Trophoblast cell (in vitro differentiated cells and primary cell): ENCODE measurements at regions not wholly inside any gene's neighbourhood (a gene's known extent, or its start where the extent isn't known, plus 50 kb on each side); places are given as distances from the start of the nearest gene placed in this dataset.
"Not testable (repeated sequence)": the region's sequence is repeated elsewhere in the genome, so short reads cannot be mapped to it uniquely, and the experiment has no call there.

ENCODE experiments used
- DNase-seq, 2 donors: peaks; one replicate each; pipeline ENCODE4 v3.0.0-alpha.2; 2016
- H2AFZ ChIP-seq: 2 replicates; pipeline ENCODE4 v1.6.1; 2013; ENCODE audit warnings: low read length, moderate library complexity, mild to moderate bottlenecking; ENCODE audit not compliant: insufficient read depth, poor library complexity
- H2AK5ac ChIP-seq: 2 replicates; pipeline ENCODE4 v1.6.1; 2013; ENCODE audit warnings: mild to moderate bottlenecking, low read length
- H2BK120ac ChIP-seq: 2 replicates; pipeline ENCODE4 v1.6.1; 2013; ENCODE audit warnings: low read length, mild to moderate bottlenecking, moderate library complexity; ENCODE audit not compliant: insufficient read depth, poor library complexity
- H2BK12ac ChIP-seq: 2 replicates; pipeline ENCODE4 v1.6.1; 2013; ENCODE audit warnings: mild to moderate bottlenecking, low read length, moderate library complexity
- H2BK5ac ChIP-seq: 2 replicates; pipeline ENCODE4 v1.6.1; 2013; ENCODE audit warnings: low read length, low read depth, moderate library complexity, mild to moderate bottlenecking; ENCODE audit not compliant: poor library complexity
- H3K14ac ChIP-seq: 2 replicates; pipeline ENCODE4 v1.6.1; 2013; ENCODE audit warnings: mild to moderate bottlenecking, low read length
- H3K18ac ChIP-seq: 2 replicates; pipeline ENCODE4 v1.6.1; 2013; ENCODE audit warnings: mild to moderate bottlenecking, low read length
- H3K23ac ChIP-seq: 2 replicates; pipeline ENCODE4 v1.6.1; 2013; ENCODE audit warnings: low read length
- H3K27ac ChIP-seq: 2 replicates; pipeline ENCODE4 v1.5.1; 2013; ENCODE audit warnings: low read depth, mild to moderate bottlenecking, inconsistent platforms, low read length, moderate library complexity
- H3K27me3 ChIP-seq: 2 replicates; pipeline ENCODE4 v1.6.1; 2013; ENCODE audit warnings: inconsistent platforms, mild to moderate bottlenecking, low read length, moderate library complexity; ENCODE audit not compliant: insufficient read depth
- H3K36me3 ChIP-seq, 2 experiments: 1 replicate in 1 of 2; 2 replicates in 1 of 2; pipeline ENCODE4 v1.6.1; 2013; ENCODE audit warnings: low read length in 2 of 2, mild to moderate bottlenecking in 2 of 2, moderate library complexity in 1 of 2; ENCODE audit not compliant: insufficient read depth in 2 of 2, control insufficient read depth in 1 of 2
- H3K4ac ChIP-seq: 2 replicates; pipeline ENCODE4 v1.6.1; 2013; ENCODE audit warnings: low read depth, mild to moderate bottlenecking, low read length, moderate library complexity
- H3K4me1 ChIP-seq, 2 experiments: 1 replicate in 1 of 2; 2 replicates in 1 of 2; pipeline ENCODE4 v1.6.1; 2013; ENCODE audit warnings: low read length in 2 of 2, mild to moderate bottlenecking in 2 of 2, moderate library complexity in 1 of 2; ENCODE audit not compliant: insufficient read depth in 2 of 2, control insufficient read depth in 1 of 2
- H3K4me2 ChIP-seq: 2 replicates; pipeline ENCODE4 v1.6.1; 2013; ENCODE audit warnings: inconsistent platforms, mild to moderate bottlenecking, low read length, moderate library complexity
- H3K4me3 ChIP-seq: 2 replicates; pipeline ENCODE4 v1.5.1; 2013; ENCODE audit warnings: mild to moderate bottlenecking, low read depth, low read length, inconsistent platforms
- H3K79me1 ChIP-seq: one replicate; pipeline ENCODE4 v1.6.1; 2013; ENCODE audit warnings: low read length
- H3K79me2 ChIP-seq: 2 replicates; pipeline ENCODE4 v1.6.1; 2013; ENCODE audit warnings: low read length, mild to moderate bottlenecking; ENCODE audit not compliant: control insufficient read depth, insufficient read depth, poor library complexity
- H3K9ac ChIP-seq: 2 replicates; pipeline ENCODE4 v1.6.1; 2013; ENCODE audit warnings: mild to moderate bottlenecking, low read length
- H3K9me3 ChIP-seq: 2 replicates; pipeline ENCODE4 v1.6.1; 2013; ENCODE audit warnings: low read depth, mild to moderate bottlenecking, control low read depth, inconsistent platforms, low read length; ENCODE audit not compliant: insufficient read depth
- H4K12ac ChIP-seq: 2 replicates; pipeline ENCODE4 v1.6.1; 2013; ENCODE audit warnings: low read depth, mild to moderate bottlenecking, low read length, moderate library complexity
- H4K8ac ChIP-seq: 2 replicates; pipeline ENCODE4 v1.6.1; 2013; ENCODE audit warnings: low read depth, mild to moderate bottlenecking, low read length, moderate library complexity
- H4K91ac ChIP-seq: one replicate; pipeline ENCODE4 v1.6.1; 2013; ENCODE audit warnings: low read depth, mild to moderate bottlenecking, low read length, moderate library complexity
- WGBS: extraction: QIAGEN DNeasy Blood & Tissue Kit; methylation state at CpG from one replicate; pipeline ENCODE4 v1.1.7; 2013; ENCODE audit warnings: missing lambda C conversion rate; ENCODE audit not compliant: insufficient read length, insufficient coverage; ENCODE audit errors: extremely low coverage; 5-methylcytosine and 5-hydroxymethylcytosine counted together

- H3K4me1 ChIP-seq, result no peaks in the 10 kb centered on the region
- no peak overlapping the region for H3K4me3 ChIP-seq
- no peak overlapping the region for H2AFZ ChIP-seq
- no peak overlapping the region for H4K8ac ChIP-seq
- no CpG with 5 or more reads among the region's 8 CpGs for WGBS
- H2BK120ac ChIP-seq, result no peak overlapping the region
- no peak overlapping the region for H3K27ac ChIP-seq
- DNase-seq, result no peak
- H3K79me1 ChIP-seq, result no peaks in the 10 kb centered on the region
- H3K4ac ChIP-seq, result no peak overlapping the region
- H3K36me3 ChIP-seq, result no peaks in the 10 kb centered on the region
- H2BK12ac ChIP-seq, result no peak overlapping the region
- no peak overlapping the region for H4K12ac ChIP-seq
- no peak overlapping the region for H2AK5ac ChIP-seq
- H2BK5ac ChIP-seq, result no peak overlapping the region
- H3K14ac ChIP-seq, result no peak overlapping the region
- H3K79me2 ChIP-seq, result no peaks in the 10 kb centered on the region
- H3K9me3 ChIP-seq, result no peaks in the 10 kb centered on the region
- no peak overlapping the region for H3K23ac ChIP-seq
- H4K91ac ChIP-seq, result no peak overlapping the region
- H3K27me3 ChIP-seq, result no peaks in the 10 kb centered on the region
- H3K9ac ChIP-seq, result no peak overlapping the region
- no peak overlapping the region for H3K18ac ChIP-seq
- no peak overlapping the region for H3K4me2 ChIP-seq
These were observed 315.5 kb upstream of the MYT1L start for GRCh38 chr2:2646433-2647051.

GRCh38 chr2:2645162-2645855, 314.2 kb upstream of the MYT1L start:
- no peaks in the 10 kb centered on the region for H3K9me3 ChIP-seq

DNA sequence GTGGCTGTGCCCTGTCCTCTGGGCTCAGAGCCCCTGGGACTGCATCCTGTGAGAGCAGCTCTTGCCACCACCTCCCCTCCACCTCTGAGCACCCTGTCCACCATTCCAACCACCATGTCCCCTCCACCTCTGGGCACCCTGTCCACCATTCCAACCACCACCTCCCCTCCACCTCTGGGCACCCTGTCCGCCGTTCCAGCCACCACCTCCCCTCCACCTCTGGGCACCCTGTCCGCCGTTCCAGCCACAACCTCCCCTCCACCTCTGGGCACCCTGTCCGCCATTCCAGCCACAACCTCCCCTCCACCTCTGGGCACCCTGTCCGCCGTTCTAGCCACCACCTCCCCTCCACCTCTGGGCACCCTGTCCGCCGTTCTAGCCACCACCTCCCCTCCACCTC, 313.7 kb upstream of the MYT1L start:
- not testable (repeated sequence) for H3K27ac ChIP-seq, H3K9me3 ChIP-seq, H3K4me3 ChIP-seq, H3K4me2 ChIP-seq, H4K8ac ChIP-seq, DNase-seq, H3K9ac ChIP-seq, H2AK5ac ChIP-seq, H3K23ac ChIP-seq, H3K4ac ChIP-seq, H2BK12ac ChIP-seq, H2BK120ac ChIP-seq, H2AFZ ChIP-seq, H3K4me1 ChIP-seq, H3K79me1 ChIP-seq, H3K79me2 ChIP-seq, H3K18ac ChIP-seq, H4K91ac ChIP-seq, H4K12ac ChIP-seq, H3K27me3 ChIP-seq, H3K14ac ChIP-seq, H2BK5ac ChIP-seq, H3K36me3 ChIP-seq
- no CpG with 5 or more reads among the region's 9 CpGs for WGBS

More at GRCh38 chr2:2645162-2645855, 314.2 kb upstream of the MYT1L start:
- no peak overlapping the region for H2AK5ac ChIP-seq
- H3K4me2 ChIP-seq, result no peak overlapping the region
- no peaks in the 10 kb centered on the region for H3K4me1 ChIP-seq
- H3K27ac ChIP-seq, result no peak overlapping the region
- no peaks in the 10 kb centered on the region for H3K79me1 ChIP-seq
- no peak overlapping the region for H4K91ac ChIP-seq
- H4K8ac ChIP-seq, result no peak overlapping the region
- no peak overlapping the region for H3K4ac ChIP-seq
- no peak overlapping the region for H3K18ac ChIP-seq
- no peak overlapping the region for H3K4me3 ChIP-seq
- H3K9ac ChIP-seq, result no peak overlapping the region
- no peak overlapping the region for H2BK120ac ChIP-seq
- H4K12ac ChIP-seq, result no peak overlapping the region
- no peaks in the 10 kb centered on the region for H3K36me3 ChIP-seq
- H3K27me3 ChIP-seq, result no peaks in the 10 kb centered on the region
- DNase-seq, result no peak
- no peaks in the 10 kb centered on the region for H3K79me2 ChIP-seq
- no peak overlapping the region for H3K23ac ChIP-seq
- H2AFZ ChIP-seq, result no peak overlapping the region
- H2BK5ac ChIP-seq, result no peak overlapping the region
- H3K14ac ChIP-seq, result no peak overlapping the region
- no peak overlapping the region for H2BK12ac ChIP-seq
- WGBS, result no CpG with 5 or more reads among the region's 19 CpGs

DNA sequence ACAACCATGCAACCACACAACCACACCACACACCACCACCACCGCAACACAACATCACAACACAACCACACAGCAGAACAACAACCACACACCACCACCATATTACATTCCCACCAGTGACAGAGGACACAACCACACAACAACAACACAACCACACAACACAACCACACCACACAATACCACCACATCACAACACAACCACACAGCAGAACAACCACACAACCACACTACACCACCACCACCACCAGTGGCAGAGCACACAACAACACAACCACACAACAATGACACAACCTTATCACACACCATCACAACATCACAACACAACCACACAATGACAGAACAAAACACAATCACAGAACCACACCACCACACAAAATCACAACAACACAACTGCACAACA, 313.0 kb upstream of the MYT1L start:
- Histone ChIP-seq H3K27me3 (no peaks in the 10 kb centered on the region), H4K8ac (no peak overlapping the region), H3K4ac (no peak overlapping the region), H2BK5ac (no peak overlapping the region), H3K9me3 (no peaks in the 10 kb centered on the region), H3K4me2 (no peak overlapping the region), H2BK12ac (no peak overlapping the region), H4K91ac (no peak overlapping the region), H3K4me3 (peak overlapping the region; percentile 37), H3K23ac (no peak overlapping the region), H2AK5ac (no peak overlapping the region), H3K36me3 (no peaks in the 10 kb centered on the region), H3K4me1 (no peaks in the 10 kb centered on the region), H3K79me1 (no peaks in the 10 kb centered on the region), H3K14ac (no peak overlapping the region), H2BK120ac (no peak overlapping the region), H3K18ac (no peak overlapping the region), H3K79me2 (no peaks in the 10 kb centered on the region), H3K9ac (no peak overlapping the region), H2AFZ (no peak overlapping the region), H4K12ac (no peak overlapping the region), H3K27ac (no peak overlapping the region)
- WGBS, result no CpG with 5 or more reads among the region's 1 CpG
- DNase-seq, result no peak
